Right renal cortex interstitium (tissue), 3 donors: ENCODE measurements at regions not wholly inside any gene's neighbourhood (a gene's known extent, or its start where the extent isn't known, plus 50 kb on each side); places are given as distances from the start of the nearest gene placed in this dataset.

Source experiments
- DNase-seq, 3 donors: peaks; one replicate each; pipeline ENCODE4 v3.0.0-alpha.2; 2013; ENCODE audit warnings: low read depth in 3 of 3, low spot score in 2 of 3

DNA sequence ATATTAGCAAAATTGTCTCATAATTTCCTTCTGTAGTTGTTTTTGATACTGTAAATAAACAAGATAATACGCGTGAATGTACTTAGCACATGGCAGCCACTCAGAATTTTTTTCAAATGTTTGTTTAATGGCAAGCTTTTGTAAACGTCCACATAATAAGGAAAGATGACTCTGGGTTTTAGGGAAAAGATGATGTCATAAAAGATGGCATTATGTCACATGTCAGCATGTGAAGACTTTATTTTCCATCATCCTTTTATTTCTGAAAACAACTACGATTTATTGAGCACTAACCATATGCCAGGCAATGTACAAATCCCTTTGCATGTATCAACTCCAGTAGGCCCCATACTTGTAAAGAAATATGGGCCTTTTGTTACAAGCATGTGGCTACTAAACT, 139.9 kb downstream of the C11orf91 start:
- DNase-seq = no peak

DNA sequence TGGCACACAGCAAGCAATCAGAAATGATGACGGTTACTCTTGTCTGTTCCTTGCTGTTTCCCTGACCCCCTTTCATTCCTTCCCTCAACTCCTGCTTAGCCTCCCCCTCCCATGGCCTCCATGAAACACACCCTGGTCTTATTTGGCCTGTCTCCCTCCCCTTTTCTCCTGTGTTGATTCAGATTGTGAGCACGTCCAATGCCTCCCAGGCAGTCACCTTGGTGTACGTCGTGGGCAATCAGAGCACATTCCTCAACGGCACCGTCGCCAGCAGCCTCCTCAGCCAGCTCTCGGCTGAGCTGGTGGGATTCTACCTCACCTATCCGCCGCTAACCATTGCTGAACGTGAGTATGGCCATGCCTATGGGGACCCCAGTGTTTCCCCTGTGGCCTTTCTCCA, 141.1 kb downstream of the C11orf91 start:
- DNase-seq = no peak

DNA sequence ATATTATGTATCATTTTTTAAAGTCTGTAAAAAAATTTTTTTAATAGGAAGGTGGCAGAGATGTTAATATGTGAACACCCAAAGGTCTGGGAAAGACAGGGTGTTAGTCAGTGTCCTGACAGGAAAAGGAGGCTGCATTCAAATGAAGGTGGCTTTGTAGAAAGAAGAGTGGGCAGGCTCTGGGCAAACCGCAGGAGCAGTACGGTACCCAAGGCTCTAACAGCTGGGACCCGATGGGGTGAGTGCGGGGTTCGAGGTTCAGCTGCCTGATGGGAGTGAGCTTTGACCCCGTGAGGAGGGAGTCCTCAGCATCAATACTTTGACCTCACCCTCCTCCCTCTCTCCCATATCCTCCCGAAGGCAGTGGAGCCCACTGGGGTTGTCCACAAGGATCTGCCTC, 142.5 kb downstream of the C11orf91 start:
- DNase-seq = no peak

DNA sequence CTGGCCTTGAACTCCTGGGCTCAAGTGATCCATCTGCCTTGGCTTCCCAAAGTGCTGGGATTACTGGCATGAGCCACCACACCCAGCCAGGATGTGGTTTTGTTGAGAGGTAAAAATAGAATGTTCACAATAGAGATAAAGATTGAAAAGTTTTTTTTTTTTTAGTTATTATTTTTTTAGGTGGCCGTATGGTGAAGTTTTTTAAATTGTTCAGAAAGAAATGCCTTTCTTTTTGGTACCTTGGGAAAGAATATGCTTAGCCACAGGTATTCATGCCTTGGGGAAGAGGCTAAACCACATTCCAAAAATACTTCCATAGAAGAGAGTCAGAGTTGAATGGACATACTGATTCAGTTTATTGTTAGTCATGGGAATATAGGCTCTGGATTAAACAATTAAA, 143.4 kb downstream of the C11orf91 start:
- DNase-seq = no peak

DNA sequence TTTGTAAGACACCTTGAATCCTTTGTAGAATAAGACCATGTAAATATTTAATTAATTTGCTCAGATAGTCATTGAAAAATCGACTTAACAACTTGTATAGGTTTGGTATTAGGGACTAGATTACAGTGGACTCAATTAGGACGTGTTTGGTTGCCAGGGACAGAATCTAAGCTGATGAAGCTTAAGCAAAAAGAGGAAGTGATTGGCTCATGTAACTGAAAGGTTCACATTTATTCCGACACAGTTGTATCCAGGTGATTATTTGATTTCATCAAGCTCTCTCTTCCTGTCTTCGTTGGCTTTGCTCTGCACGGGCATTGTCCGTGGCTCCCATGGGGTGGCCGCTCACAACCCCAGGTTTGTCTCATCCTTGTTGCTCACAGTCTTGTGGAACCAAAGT, 146.4 kb downstream of the C11orf91 start:
- DNase-seq = no peak

DNA sequence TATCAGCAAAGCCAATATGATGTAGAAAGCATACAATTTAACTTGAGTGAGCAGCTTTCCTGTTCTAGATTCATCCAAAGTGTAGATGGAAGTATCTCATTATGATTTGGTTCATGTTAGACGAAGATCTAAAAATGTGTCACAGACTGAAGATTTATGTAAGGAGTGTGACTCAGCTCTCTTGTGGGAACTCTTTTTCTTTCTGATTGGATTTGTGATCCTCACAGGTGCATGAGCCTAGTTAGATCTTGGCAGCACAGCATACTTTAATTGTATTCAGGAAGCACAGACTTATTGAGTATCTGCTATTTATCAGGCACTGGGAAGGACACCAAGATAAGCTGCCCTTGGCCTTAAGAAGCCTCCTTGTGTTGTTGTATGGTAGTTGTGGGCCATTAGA, 147.1 kb downstream of the C11orf91 start:
- no peak for DNase-seq

DNA sequence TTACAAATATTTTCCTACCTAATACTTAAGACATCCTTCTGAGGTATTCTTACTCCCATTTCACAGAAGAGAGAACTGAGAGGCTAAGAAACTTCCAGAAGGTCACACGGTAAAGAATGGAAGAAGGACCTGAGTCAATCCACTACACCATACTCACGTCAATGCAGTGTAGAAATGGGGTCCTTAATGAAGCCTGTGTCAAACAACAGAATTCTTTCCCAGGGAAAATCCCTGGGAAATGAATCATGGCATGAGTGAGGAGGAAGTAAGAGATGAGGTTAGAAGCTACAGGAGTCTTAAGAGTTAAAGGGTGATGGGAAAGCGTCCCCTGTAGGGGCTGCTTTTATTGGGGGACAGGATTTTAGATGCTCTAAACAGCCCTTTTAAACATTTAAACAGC, 147.9 kb downstream of the C11orf91 start:
- DNase-seq = no peak

DNA sequence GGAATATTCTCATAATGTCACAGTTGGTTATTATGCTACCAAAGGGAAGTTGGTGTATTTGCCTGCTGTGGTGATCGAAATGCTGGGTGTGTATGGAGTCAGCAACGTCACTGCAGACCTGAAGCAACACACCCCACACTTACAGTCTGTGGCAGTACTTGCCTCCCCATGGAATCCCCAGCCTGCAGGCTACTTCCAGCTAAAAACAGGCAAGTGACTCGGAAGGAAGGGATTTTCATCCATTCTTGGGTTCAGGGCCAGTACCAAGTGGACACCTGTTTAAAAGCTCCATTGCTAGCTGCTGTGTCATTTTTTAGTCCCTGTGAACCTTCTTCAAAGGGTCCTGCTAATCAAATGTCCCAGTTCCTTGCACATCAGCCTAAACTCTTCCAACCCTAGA, 149.6 kb downstream of the C11orf91 start:
- no peak for DNase-seq

DNA sequence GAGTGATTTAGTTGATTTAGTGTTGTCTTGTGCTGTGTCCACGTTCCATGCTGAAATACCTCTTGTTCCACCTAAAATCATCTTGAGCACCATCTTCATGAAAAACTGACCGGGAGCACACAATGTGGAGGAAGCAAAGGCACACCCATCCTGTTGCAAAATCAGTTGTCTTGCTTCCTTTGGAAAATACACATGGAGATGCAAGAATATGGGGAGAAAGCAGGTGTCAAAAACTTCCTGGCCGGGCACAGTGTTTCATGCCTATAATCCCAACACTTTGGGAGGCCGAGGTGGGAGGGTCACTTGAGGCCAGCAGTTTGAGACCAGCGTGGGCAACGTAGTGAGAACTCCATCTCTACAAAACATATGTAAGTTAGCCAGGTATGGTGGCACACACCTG, 151.1 kb downstream of the C11orf91 start:
- DNase-seq = no peak

DNA sequence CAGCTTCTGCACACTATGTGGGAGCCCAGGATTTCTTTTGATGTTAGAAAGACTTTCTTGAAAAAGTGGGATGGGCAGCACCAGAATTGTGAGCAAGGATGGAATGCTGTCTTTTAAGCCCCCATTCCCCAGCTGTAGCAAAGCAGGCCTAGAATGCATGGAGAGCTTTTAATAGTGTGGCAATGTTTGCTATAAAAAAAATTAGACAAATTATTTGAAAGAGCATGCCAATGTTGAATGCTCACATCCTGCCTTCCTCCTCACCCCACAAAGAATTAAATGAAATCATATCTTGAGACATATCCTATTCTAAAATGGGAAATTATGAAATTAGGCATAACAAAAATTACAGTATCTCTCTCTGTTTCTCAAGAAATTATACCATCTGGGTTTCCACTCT, 154.7 kb downstream of the C11orf91 start:
- no peak for DNase-seq

DNA sequence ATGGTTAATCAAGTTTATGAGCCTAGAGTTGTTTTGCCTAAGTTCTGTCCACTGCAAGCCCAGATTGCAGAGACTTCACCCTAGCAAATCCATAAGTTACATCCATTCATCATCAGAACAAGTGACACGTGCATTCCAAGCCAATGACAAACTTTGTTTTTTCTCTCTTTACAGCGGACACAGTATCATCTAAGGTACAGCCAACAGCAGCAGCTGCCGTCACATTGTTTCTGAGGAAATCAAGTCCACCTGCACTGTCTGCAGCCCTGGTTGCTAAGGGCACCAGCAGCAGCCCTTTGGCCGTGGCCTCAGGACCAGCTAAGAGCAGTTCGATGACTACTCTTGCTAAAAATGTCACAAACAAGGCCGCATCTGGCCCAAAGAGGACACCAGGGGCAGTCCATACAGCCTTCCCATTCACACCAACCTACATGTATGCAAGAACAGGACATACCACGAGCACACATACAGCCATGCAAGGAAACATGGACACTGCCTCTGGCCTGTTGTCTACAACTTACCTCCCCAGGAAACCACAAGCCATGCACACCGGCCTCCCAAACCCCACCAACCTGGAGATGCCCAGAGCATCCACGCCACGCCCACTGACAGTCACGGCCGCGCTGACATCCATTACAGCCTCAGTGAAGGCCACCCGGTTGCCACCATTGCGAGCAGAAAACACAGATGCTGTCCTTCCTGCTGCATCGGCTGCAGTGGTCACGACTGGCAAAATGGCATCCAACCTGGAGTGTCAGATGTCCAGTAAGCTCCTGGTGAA, 155.8 kb downstream of the C11orf91 start:
- no peak for DNase-seq

DNA sequence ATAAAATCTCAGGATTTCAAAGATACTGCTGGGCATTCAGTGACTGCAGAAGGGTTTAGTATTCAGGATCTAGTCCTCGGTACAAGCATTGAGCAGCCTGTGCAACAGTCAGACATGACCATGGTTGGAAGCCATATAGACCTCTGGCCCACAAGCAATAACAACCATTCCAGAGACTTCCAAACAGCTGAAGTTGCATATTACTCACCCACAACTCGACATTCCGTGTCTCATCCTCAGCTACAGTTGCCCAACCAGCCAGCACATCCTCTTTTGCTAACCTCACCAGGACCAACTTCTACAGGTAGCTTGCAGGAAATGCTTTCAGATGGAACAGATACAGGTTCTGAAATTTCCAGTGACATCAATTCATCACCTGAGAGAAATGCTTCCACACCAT, 156.8 kb downstream of the C11orf91 start:
- DNase-seq = no peak

DNA sequence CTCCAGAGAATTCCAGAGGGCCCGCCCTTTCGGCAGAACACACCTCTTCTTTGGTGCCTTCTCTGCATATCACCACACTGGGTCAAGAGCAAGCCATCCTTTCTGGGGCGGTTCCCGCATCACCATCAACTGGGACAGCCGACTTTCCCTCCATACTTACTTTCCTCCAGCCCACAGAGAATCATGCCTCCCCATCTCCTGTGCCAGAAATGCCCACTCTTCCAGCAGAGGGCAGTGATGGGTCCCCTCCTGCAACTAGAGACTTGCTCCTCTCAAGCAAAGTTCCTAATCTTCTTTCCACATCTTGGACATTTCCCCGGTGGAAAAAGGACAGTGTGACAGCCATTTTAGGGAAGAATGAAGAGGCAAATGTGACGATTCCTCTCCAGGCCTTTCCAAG, 157.7 kb downstream of the C11orf91 start:
- peak in 1 of 3 donors; percentile 5 for DNase-seq

DNA sequence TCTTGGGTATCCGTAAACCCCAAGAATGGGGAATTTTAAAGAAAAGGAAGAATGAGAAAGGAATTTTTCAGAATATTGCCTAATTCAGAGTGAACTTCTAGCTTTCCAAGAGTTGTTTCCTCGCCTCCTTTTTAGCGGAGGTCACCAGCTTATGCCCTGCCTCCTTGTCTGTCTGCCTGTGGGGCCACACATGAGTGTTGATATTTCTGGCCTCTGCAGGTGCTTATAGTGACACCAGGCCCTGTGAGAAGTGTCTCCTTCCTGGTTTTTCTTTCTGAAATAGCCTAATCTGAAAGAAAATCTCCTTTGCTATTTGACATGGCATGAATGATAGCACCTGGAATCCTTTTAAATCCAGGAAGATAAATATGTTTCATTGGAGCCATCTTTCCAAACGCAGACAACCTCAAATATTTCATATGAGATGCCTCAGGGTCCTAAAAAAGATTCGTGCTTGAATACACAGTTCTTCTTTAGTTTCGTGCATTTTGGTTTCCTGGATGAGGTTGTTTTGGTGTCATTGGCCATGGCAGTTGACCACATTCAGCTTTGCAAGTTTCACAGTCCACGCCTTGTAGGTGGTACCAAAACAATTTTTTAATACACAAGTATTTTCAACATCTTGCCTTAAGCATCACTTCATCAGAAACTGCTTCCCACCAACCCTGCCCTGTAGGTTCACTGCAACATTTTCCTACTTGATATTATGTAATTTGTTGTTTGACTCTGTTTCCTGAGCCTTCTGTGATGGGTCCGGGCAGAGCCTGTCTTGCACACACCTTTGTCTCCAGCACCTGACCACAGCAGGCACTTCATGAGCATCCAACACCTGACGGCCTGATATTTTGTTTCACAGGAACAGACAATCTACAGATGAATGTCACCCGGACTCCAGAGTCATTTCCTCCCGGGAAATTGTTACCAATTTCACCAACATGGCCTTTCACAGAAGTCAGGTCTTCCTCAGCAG, 159.4 kb downstream of the C11orf91 start:
- DNase-seq = no peak

DNA sequence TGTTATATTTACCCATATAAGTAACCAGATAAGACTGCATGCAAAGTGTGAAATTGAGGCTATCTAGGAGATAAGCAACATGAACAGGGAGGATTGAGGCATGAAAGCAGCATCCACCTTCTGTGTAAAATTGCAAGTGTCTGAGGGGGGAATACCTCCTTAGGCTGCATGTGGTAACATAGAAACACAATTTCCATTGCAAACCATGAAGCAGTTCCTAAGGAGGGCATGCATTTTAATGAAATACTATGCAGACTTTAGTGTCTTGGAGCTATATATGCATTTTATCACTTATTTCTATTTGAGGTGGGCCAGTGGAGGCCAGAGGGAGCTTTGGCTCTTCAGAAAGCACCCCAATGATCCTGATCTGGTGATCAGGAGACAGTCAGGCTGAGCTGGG, 160.2 kb downstream of the C11orf91 start:
- DNase-seq = no peak

DNA sequence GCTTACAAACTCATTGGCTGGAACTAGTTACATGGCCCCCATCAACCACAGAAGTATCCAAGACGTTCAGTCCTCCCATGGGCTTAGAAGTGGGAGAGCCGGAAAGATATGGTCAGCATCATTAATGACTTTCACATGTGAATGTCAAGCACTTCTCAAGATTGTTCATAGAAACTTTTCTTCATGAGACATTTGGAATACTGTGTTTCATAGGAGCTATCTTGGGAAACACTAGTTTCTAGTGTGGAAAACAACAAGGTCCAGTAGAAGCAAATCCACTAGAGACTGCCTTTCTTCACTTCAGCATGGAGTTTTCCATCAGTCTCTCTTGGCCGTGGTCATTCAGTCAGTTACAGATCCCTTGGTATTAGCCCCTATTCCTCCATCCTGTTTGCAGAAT, 160.9 kb downstream of the C11orf91 start:
- DNase-seq = no peak

DNA sequence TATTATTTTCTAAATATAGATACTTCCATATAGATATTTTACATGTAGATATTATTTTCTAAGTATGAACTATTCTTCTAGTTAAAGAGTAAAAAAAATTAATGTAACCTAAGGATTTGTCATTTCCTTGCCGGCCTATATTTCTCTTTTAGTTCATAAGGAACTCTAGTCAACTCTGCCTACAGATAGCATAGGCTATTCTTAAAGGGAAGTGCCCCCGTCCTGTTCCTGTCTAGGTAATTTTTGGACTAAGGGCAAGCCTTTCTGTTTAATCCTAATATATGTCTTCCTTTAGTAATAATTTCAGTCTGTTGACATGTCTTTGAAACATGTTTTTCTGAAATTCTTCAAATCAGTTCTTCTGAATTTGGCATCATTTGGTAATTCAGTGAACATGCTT, 161.9 kb downstream of the C11orf91 start:
- DNase-seq = no peak

DNA sequence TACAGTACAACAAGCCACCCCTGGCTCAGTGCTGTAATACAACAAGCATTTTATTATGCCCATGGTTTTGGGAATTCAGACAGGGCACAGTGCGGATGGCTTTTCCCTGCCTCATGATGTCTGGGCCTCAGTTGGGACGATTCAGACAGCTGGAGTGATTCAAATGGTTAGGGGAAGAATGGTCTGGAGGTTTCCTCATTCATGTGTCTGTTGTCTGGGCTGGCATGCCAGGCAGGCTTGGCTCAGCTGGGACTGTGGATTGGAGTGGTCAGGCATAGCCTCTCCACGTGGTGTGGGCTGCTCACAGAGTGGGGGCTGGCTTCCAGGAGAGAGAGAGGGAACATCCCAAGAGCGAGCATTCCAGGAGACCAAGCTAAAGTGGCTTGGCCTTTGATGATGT, 164.4 kb downstream of the C11orf91 start:
- no peak for DNase-seq

DNA sequence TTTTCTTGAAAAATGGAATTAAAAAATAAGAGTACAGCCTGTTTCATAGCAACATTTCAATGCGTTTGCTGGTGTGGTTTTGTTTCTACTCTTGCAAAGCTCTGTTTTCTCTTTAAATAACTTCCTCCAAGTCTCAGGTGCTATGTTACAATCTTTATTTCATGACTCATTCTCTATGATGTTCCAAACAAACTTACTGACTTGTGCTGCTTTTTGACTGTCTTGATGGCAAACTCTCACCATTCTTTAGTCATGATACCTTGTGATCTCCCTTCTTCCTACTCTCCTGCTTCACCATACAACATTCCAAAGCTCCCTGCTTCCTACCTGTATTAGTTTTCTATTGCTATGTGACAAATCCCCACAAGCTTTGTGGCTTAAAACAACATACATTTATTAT, 166.1 kb downstream of the C11orf91 start:
- no peak for DNase-seq

DNA sequence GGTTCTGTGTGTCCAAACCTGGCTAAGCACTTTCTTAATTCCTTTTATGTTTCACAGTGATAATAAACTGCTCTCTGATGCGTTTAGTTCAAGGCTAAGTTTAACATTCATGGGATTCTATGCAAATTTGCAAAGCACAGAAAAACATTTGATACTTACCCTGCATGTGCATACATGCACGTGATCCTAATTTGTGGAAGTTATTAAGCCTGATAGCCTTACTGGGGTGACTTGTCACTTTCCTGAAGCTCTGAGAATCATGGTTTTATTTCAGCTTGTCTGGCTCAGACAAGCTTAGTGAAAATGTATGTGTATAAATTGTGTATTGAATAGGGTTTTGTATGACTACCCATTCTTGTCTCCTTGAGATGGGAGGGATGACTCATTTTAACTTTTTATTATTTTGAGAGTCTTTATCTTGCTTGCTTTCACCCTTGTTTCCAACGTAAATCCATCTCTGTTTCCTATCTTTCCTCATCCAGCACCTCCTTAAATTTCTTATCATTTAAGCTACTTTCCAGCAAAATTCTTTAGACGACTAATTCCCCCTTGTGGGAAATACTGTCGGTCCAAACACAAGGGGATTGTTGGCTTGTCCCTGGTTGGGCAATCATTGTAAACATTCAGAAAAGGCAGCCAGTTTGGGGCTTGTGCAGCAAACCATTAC, 167.1 kb downstream of the C11orf91 start:
- DNase-seq = no peak

DNA sequence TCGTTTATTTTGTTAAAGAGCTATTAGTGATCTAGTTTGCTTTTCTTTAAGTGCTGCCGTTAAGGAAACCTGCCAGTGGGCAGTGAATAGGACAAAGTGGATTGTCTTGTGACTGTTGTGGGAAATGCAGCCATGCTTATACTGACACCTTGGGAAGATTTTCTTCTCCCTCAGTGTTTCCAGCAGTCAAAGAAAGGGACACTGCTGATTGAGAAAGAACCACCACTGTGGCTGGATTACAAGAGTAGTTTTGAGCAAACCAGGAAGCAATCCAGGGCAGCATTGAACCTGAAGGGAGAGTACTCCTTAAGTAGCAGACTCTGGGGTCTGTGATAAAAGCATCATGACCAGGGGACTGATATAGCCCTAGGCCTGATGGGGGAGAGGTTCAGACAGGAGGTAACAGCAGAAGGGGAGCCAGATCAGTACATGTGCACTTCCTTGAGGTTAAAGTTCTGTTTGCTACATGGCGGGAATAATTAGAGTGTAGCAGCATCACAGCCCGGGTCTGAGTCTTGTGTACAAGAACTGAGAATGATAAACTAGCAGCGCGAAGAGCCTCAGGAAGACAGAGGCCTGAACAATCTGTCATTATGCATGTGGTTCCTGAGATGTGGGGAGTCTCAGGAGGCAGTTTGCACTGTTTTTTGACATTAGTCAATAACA, 167.8 kb downstream of the C11orf91 start:
- no peak for DNase-seq
